ENCODE measurements at regions not wholly inside any gene's neighbourhood (a gene's known extent, or its start where the extent isn't known, plus 50 kb on each side); places are given as distances from the start of the nearest gene placed in this dataset.

- TF ChIP-seq EZH2phosphoT487 (IDR thresholded peaks at IDR 0.05; ENCODE audit: borderline replicate concordance, low read length) (no peak), CTCF (conservative IDR thresholded peaks at IDR 0.05; ENCODE audit: low read depth, low read length) (no peak), EZH2 (IDR thresholded peaks at IDR 0.05; ENCODE audit: low read length, unreplicated experiment) (no peak)
Observed at GRCh38 chrX:124796989-124797388, 450.6 kb downstream of the SH2D1A start.

All from PC-3 (cell line).